HG02852 (cell line): ENCODE measurements at regions not wholly inside any gene's neighbourhood (a gene's known extent, or its start where the extent isn't known, plus 50 kb on each side); places are given as distances from the start of the nearest gene placed in this dataset.

ENCODE experiments used
- ATAC-seq: cut with Tn5 transposase; IDR thresholded peaks from one replicate; pipeline ENCODE4 v1.9.1; 2021; ENCODE audit warnings: mild to moderate bottlenecking, moderate library complexity; ENCODE audit not compliant: unreplicated experiment

DNA sequence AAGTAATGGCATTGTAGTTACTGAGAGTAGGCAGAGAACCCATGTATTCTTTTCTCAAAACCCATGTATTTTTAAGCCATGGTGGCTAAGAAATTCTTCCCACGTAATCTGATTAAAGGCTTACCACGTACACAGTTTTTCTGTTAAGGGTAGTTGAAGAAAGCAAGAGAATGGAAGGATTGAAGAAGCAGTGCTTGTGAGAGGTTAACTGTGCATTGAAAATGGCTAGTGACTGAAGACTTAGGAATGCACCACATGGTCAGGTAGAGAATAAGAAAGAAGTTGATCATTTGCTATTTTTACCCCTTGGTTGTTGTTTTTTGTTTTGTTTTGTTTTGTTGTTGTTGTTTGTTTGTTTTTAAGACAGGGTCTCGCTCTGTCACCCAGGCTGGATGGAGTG, 178.9 kb upstream of the SNX7 start:
- no peak for ATAC-seq

DNA sequence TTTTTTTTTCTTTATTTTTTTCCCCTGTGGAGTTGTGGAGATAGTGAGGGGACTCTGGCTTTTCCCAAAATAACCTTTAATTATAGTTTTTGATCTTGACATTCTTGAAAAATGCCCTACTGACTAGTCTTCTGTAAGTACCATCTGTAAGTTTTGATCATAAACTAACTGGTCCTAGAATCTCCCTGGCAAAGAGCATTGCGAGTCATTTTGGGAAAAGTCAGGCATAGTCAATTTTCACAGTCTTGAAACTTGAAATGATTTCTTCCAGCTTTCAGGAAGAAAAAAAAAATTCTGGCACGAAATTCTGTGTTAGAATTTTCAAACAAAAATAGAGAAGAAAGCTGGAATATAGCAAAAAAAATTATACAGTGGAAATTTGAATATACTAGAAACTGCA, 181.2 kb upstream of the SNX7 start:
- no peak for ATAC-seq

DNA sequence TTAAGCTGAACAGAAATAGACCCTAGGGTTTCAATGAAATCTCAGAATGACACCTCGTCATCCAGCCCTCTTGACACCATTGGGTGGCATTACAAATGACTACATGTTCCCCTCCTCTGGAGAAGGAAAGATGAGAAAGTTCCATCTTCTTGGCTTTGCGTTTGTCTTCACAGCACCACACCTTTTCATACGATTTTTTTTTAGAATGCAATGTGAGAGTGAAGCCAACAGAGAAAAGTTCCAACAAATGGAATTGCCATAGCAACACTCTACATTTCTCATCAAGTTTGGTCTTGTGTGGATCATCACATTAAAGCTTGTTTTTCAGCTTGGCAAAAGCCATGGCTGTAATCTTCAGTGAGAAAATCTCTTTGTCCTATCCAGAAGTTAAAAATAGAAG, 183.4 kb upstream of the SNX7 start:
- ATAC-seq: no peak

DNA sequence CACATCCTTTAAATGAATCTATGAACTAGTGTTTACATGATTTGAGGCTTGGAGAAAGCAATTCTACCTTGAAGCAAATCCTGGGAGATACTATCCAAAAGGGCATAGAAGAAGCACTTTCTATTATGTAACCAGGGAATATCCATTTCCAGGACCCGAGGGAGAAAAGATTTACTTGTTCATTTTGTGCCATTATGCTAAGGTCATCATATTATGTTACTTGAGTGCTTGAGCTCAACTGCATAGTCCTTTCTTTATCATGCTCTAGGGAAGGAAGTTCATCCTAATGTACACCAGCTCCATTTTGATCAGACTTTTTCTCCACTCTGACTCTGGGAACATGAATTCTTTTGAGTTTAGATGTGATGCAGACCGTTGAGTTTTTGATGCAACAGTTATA, 188.6 kb upstream of the SNX7 start:
- no peak for ATAC-seq

DNA sequence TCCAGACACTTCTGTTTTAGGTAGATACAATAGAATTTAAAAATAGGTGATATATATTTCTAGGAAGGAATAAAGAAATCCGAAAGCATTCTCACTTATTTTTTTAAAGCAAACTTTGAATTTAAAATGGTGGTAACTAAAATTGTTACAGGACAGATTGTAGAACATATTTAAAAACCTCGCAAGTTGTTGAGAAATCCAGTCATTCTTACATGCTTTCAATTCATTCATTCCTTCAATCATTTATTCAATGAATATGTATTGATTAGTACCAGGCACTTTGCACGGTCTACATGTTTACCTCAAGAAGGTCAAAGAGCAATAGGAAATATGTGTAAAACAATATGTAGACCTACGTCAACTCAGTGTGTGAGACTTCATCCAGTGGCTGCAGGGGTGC, 189.9 kb upstream of the SNX7 start:
- no peak for ATAC-seq

DNA sequence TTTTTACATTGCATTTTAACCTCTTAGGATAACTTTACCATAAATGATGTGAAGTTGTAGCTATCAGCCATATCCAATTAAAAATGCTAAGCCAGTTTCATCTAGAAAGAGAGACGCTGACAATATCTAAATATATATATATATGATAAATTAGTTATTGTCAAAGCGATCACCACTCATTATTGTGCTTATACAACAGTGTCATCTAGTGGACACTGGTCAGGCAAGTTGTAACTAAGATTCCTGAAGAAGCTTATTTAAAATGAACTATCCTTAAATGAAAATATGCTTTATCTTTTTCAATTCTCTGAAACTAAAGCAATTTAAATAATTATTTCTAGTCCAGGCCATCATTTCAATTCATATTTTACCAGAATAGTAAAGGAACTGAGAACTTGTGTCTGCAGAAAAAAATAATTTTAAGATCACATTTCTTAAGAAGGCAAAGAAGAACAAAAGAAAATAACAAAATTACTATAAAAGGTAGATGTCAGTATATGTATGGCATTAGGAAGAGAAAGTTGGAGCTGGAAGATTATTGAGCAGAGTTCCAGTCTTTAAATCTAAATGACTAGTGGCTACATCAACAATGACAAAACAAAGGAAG, 193.3 kb upstream of the SNX7 start:
- no peak for ATAC-seq

DNA sequence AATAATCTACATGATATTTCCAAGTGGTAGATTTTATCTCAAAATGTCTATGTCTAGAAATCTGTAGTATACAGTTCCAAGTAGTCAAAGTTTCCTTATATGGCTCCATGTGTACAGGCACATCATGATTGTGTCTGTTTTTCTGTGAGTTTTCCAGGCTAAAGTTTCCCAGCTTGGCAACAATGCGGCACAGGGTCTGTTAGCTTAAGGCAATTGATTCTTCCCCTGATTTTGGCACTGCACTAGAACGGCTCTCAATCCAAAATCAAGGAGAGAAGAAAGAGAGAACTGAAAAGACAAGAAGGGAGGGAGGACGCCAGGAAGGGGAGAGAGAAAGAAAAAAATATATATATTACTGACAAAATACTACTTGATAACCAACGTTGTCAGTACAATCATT, 193.9 kb upstream of the SNX7 start:
- no peak for ATAC-seq

DNA sequence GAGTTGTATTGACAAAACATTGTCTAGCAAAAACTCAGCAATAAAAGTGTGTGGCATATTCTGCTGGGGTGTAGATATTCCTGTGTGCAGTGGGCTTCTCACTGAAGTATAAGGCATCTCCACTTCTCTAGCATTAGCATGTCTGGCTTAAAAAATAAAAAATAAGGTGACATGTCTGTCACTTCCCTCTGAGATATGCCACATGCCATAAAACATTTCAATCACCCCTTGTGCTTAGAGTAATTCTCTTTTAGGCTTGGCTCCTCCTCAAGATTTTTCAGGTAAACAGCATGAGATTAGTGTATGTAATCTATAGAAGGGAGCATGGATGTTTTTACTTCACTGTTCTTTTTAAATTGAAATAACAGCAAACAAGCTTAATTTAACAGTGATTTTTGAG, 194.4 kb upstream of the SNX7 start:
- no peak for ATAC-seq

DNA sequence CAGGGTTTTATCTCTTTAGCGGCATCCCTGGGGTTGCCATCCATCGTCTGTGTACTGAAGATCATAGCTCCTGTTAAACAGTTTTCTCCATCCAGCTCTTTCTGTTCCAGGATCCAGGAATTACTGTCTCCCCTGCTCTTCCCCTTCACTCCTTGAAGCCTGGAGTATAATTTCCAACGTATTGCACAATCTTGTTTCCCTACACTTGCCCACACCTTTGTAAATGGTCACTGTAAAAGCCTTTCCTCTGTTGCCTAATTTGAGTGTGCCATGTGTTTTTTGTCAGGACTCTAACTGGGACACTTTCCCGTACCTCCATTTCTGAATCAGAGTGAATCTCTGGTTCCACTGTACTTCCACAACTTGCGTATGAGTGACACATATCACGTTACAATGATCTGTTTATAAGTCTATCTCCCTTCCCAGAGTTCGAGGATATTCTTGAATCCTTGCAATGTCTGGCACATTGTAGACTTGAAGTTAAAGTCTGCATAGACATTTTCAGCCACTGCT, 199.6 kb upstream of the SNX7 start:
- ATAC-seq: no peak

DNA sequence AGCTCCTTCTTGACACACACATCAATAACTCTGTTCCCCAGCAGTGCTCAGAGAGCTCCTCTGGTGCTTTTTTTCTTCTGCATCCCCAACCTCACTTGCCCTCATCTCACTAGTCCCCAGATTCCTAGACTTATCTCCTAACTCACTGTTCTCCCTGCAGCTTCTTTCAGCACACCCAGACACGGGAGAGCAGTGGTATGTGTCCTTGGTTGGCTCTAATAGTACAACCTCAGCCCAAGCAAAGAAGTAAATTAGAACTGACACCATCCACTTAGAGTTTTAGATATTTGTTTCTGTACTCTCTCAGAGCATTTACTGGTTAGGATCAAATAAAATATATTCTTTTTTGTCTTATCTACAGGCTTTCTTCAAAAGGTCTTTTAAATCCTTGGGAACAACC, 201.4 kb upstream of the SNX7 start:
- no peak for ATAC-seq

DNA sequence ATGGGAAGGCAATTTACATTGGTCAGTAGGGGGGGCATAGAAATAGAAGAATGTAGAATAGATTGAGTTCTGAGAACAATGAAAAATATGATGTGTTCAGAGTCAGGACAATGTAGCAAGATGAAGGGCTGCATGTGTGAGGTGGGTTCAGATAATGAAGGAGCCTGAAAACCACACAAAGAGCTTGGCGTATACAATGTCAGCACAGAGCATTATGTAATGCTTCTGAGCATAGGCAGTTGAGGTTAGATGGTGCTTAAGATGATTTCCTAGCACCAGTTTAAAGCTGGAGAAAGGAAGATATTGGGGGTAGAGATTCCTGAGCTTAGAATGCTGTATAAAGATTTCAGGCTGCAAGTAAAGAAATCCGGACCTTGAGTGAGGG, 202.0 kb upstream of the SNX7 start:
- ATAC-seq: no peak

DNA sequence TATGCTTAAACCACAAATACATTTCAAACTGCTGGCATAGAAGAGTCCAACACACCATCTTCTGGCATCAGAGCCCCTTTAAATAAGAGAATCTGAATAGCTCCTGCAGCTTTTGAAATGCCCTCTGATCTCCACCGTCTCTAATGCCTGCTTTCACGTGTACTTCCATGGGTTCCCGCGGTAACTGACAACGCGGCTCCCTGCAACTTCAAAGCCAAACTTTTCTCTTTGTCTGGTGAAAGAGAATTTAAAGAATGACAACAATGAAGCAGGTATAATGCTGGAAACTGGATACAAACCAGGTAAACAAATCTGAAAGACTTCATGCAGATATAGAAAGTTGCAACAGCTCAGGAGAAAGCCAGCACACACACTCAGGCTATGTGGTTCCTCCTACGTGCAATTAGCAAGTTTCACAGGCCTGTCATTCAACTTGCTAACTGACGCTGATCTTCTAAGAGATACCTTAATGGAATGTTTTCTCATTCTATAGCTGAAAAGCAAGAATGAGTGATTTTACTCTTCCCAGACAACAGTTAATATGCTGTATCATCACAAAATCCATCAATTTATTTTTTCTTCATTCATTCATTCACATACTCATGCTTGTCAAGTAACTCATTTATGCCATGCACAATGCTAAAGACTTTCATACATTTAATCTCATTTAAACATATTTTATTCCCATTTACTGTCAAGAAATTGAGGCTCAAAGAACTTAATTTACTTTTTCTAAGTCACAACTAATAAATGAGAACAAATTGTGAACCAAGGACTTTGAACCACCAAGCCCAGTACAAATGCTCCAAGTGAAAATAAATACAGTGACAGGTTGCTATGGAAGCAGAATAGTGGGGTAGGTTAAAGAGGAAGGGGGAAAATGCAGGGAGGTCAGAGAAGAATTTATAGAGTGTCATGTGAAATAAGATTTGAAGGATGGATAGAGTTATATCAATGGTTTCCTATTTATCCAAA, 202.7 kb upstream of the SNX7 start:
- ATAC-seq: no peak

DNA sequence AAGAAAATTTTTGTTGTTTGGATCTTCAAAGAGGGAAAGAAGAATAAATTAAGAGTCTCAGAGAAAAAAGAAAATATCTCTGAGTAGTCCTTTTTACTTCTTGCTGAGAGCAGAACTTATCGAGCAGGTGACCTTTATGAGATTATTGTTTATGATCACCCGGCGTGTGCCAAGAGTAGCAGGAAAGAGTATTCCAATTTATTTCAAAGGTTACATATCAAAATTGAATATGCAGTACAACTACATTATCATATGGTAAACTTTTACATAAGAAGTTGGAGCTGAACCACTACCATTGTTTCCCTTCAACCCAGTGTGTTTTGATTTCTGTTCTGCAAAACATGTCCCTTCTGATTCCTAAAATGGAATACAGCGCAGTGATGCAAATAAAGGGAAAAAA, 204.3 kb upstream of the SNX7 start:
- no peak for ATAC-seq

DNA sequence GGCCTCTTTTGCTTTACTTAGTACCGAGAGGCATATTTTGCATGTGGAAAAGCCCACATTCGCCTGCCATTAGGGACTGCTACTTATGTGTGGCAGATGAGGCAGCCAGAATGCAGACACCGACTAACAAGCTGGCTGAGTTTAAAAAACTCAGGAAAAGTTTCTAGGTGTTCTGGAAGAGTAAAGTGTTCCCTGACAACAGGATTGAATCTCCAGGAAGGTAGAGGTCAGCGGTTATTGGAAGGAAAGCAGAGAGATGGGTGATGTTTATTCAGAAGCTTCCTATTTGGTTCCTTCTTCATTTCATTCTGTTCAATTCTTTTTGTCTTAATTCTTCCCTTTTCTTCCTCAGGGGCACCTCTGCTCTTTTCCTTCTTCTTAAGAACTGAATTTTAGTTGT, 206.9 kb upstream of the SNX7 start:
- no peak for ATAC-seq

DNA sequence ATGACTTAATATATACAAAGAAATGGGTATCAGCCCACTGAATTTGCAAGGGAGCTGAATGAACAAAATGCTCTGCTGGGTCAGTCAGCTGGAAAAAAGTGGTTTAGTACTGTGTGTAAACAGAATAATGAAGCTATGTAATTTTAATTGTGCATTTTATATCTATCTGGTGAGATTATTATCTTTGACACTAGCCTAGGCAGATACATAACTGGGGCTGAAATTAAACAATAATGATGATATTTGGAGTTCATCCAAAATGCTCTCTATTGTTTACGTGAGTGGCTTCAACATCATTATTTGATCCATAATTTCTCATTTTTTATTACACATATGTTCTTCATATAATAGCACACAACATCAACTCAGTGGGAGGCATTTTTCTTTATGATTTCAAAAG, 208.5 kb upstream of the SNX7 start:
- no peak for ATAC-seq

DNA sequence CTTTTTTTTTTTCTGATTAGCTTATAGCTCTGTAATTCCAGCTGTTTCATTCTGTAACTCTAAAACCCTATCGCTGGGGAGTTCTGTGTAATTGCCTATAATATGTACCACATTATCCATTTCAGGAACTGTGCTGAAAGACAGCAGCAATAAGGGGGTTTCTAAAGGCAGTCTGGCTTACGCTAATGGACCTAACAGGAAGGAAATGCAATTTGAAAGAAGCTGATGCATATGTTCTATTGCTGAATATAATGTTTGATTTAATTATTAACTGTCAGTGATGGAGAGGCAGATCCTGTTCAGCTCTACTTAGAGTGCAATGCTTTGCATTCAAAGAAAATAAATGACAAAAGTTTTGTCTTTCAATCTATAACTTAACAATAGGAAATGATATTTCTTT, 209.4 kb upstream of the SNX7 start:
- no peak for ATAC-seq

DNA sequence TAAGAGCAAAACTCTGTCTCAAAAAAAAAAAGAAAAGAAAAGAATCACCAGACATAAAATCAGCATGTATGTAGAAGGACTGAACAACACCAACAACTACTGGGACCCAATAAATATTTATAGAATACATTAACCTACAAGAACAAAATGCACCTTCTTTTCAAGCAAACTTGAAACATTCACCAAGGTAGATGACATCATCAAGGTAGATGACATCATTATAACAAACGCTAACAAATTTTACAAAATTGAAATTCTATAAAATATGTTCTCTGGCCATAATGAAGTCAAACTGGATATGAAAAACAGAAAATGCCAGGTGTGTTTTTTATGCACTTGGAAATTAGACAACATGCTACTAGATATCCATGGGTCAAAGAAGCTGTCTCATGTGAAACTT, 220.2 kb upstream of the SNX7 start:
- no peak for ATAC-seq

DNA sequence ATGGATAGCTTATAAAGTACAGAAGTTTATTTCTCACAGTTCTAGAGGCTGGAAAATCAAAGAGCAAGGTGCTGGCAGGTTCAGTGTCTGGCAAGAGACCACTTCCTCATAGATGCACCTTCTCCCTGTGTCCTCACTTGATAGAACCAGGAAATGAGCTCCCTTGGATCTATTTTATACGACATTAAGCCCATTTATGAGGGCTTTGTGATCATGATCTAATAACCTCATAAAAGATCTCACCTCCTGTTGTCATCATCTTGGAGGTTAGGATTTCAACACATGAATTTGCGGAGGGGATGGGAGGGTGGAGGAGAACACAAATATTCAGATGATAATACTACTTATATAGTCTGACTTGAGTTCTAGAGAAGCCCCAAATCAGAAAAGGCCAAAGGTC, 222.1 kb upstream of the SNX7 start:
- ATAC-seq: no peak

DNA sequence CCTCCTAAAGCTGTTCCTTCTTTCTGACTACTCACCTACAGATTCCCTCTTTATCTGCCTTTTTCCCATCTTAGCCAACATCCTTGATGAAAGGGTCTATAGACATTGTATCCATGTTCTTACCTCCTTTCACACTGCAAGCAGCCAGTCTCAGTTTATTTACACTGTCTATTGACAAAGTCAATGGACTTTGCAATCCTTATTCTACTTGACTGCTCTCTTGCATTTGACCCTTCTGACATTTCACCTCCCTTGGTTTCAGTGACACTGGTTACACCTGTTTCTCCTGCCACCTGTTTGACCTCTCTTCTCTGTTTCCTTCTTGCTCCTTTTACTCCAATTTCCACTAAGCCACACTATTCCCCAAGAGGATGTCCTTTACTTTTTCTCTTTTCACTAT, 224.0 kb upstream of the SNX7 start:
- no peak for ATAC-seq

DNA sequence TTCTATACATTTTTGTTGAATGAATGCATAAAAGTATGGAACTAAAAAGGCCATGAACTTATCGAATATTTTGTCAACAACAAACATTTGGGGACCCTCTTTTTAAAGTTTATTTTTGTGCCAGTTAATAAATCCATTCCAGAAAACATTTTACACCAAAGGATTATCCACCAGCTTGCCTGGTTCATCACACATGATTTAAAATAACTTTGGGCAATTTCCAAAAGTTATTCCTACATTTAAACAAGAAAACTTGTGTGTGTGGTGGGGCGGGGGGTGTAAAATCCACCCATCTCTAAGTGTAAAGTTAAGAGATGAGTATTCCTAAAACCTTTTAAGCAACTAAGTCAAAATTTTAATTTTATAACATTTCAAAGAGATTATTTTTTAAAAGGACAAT, 224.5 kb upstream of the SNX7 start:
- no peak for ATAC-seq

DNA sequence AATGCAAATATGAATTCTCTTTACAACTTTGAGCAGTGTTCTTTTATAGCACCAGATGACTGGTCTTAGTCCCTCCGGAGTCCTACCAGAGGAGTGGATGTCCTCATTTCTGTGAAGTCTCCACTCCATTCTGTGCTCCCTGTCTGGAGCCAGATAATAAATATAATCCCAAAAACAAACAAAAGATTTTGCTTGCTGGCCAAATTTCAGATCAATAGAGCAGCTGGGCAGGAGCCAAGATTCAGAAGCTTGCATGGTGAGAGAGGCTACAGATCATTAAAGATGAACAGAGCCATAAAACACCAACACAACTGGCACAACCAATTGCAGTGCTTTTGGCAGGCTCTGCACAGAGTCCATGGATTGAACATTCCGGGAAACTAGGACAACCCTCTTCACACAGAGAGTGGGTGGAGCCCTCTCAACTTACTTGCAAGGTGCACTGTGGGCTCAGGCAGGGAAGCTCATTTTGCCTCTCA, 231.5 kb upstream of the SNX7 start:
- ATAC-seq: no peak

DNA sequence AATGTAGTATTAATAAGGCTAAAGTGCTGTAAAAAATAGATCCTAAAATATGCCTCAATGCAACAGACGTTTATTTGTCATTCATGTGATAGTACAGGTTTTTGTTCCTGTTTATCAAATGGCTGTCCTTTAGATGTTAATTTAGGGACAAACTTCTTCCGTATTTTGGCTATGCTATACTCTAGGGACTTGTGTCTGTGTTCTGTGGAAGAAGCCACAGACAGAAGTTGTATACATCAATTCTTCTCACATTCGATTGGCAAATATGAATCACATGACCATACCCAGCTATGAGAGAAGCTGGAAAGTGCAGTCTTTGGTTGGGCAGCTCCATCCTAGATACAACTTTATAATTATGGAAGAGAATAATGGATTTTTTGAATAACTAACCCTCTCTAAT, 232.7 kb upstream of the SNX7 start:
- no peak for ATAC-seq
